Peyer's patch (tissue), 4 donors: ENCODE measurements at regions not wholly inside any gene's neighbourhood (a gene's known extent, or its start where the extent isn't known, plus 50 kb on each side); places are given as distances from the start of the nearest gene placed in this dataset.

ENCODE experiments used
- CTCF ChIP-seq, 6 experiments: fragments of 450-650 bp in 4 of 6; fragments of 200-600 bp in 2 of 6; sonication (generic) in 1 of 6; IDR thresholded peaks; one replicate each; pipeline ENCODE4 v1.5.1; 2017 to 2019; ENCODE audit warnings: antibody characterized with exemption in 6 of 6, mild to moderate bottlenecking in 3 of 6, moderate library complexity in 1 of 6
- POLR2A ChIP-seq, 2 donors: fragments of 450-650 bp; IDR thresholded peaks; one replicate each; pipeline ENCODE4 v1.5.1; 2017; ENCODE audit warnings: antibody characterized with exemption in 2 of 2, mild to moderate bottlenecking in 2 of 2, moderate library complexity in 2 of 2

DNA sequence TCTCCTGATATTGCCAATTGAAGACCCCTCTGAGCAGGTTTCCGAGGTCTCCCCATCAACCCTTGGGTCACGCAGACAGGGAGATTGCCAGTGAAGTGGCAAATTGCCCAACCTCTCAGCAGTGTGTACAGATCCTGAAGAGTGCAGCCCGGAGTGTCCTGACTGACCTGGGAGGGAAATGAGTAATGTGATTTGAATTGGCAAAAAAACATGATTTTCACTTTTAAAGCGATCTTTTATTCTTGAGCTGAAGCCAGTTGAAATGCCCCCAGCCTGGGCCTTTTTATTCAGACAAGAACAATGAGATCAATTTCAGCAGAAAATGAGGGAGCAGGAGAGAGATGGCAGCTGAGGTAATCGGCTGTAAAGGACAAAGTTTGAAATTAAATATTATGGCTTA, 401.8 kb downstream of the RAPGEF2 start:
- TF ChIP-seq CTCF (IDR thresholded peaks at IDR 0.05) (no peak), POLR2A (IDR thresholded peaks at IDR 0.05) (no peak)
